A673 (cell line): ENCODE measurements at regions not wholly inside any gene's neighbourhood (a gene's known extent, or its start where the extent isn't known, plus 50 kb on each side); places are given as distances from the start of the nearest gene placed in this dataset.

Experiments
- BruUV-seq: library from RNA; stranded (reverse); fragments of 400-500 nt; replicated peaks from 2 replicates; lab custom pipeline; 2021; lab: Mats Ljungman, UMichigan
- CTCF ChIA-PET: fragments of 300-600 bp; sonication (Branson Sonifier 250); formaldehyde crosslinking; loops from one replicate; lab custom pipeline; 2022; ENCODE audit warnings: antibody characterized with exemption; lab: Charles Lee
- POLR2A ChIA-PET: fragments of 300-600 bp; sonication (Branson Sonifier 250); formaldehyde crosslinking; loops from one replicate; lab custom pipeline; 2022; ENCODE audit warnings: antibody characterized with exemption; ENCODE audit not compliant: low non-redundant PET; lab: Charles Lee
- DNase-seq: peaks from one replicate; pipeline ENCODE4 v3.0.0-alpha.2; 2015; ENCODE audit warnings: low spot score
- H3K27ac ChIP-seq: fragments of 200-600 bp; sonication (generic); 2 replicates; pipeline ENCODE4 v1.5.1; 2016; ENCODE audit warnings: mixed run types, low read depth, mild to moderate bottlenecking, mixed read lengths, antibody characterized with exemption, low read length; ENCODE audit not compliant: poor library complexity, severe bottlenecking
- H3K27me3 ChIP-seq: fragments of 200-600 bp; sonication (generic); replicated peaks from 2 replicates; pipeline ENCODE4 v1.6.1; 2017; ENCODE audit warnings: mixed run types, low read depth, mild to moderate bottlenecking, mixed read lengths, antibody characterized with exemption, low read length; ENCODE audit not compliant: insufficient read depth, poor library complexity
- H3K36me3 ChIP-seq: fragments of 200-600 bp; sonication (generic); 2 replicates; pipeline ENCODE4 v1.6.1; 2016; ENCODE audit warnings: mixed run types, mild to moderate bottlenecking, mixed read lengths, antibody characterized with exemption, low read length; ENCODE audit not compliant: insufficient read depth, poor library complexity, severe bottlenecking
- H3K4me1 ChIP-seq: fragments of 200-600 bp; sonication (generic); 2 replicates; pipeline ENCODE4 v1.6.1; 2017; ENCODE audit warnings: mixed run types, mild to moderate bottlenecking, mixed read lengths, antibody characterized with exemption, low read length; ENCODE audit not compliant: insufficient read depth, poor library complexity, severe bottlenecking
- H3K4me3 ChIP-seq: fragments of 200-600 bp; sonication (generic); 2 replicates; pipeline ENCODE4 v1.5.1; 2016; ENCODE audit warnings: low read depth, mixed run types, mild to moderate bottlenecking, mixed read lengths, low read length; ENCODE audit not compliant: poor library complexity, severe bottlenecking
- H3K9me3 ChIP-seq: fragments of 200-600 bp; sonication (generic); 2 replicates; pipeline ENCODE4 v1.6.1; 2016; ENCODE audit warnings: mixed run types, low read depth, mild to moderate bottlenecking, mixed read lengths, antibody characterized with exemption, low read length; ENCODE audit not compliant: poor library complexity, severe bottlenecking
- CTCF ChIP-seq: fragments of 300-800, 200-600 bp; sonication (generic); conservative IDR thresholded peaks from 2 replicates; pipeline ENCODE4 v1.5.1; 2017; ENCODE audit warnings: low read depth, mild to moderate bottlenecking, antibody characterized with exemption, low read length, moderate library complexity, mixed read lengths
- EZH2 ChIP-seq: fragments of 200-600 bp; sonication (generic); IDR thresholded peaks from 2 replicates; pipeline ENCODE4 v1.6.1; 2017; ENCODE audit warnings: borderline replicate concordance, low read depth, mild to moderate bottlenecking, mixed read lengths, antibody characterized with exemption, low read length; ENCODE audit not compliant: poor library complexity, severe bottlenecking
- intact Hi-C: fragments of 100-400 bp; cut with micrococcal nuclease; formaldehyde crosslinking; loops from one replicate; pipeline ENCODE4 v1.10.0; 2022; ENCODE audit not compliant: unreplicated experiment

- Histone ChIP-seq H3K9me3 (peaks cover 42% of the 10 kb centered on the region), H3K27ac (no peak overlapping the region), H3K4me1 (no peaks in the 10 kb centered on the region), H3K36me3 (no peaks in the 10 kb centered on the region), H3K4me3 (no peak overlapping the region), H3K27me3 (no peaks in the 10 kb centered on the region)
- no TSS peak for BruUV-seq
- ChIA-PET CTCF (no interaction called here), POLR2A (no interaction called here)
- intact Hi-C loops = no loop called here
- no peak for DNase-seq
- TF ChIP-seq EZH2 (no peak), CTCF (no peak)
Measured at GRCh38 chr15:23750179-23750578, 63.1 kb upstream of the NDN start.

GRCh38 chr15:23750776-23751175 is 63.7 kb upstream of the NDN start:
- intact Hi-C loops = no loop called here
- no peak for DNase-seq
- Histone ChIP-seq H3K36me3 (no peaks in the 10 kb centered on the region), H3K9me3 (peaks cover 42% of the 10 kb centered on the region), H3K4me1 (no peaks in the 10 kb centered on the region), H3K27me3 (no peaks in the 10 kb centered on the region), H3K27ac (no peak overlapping the region), H3K4me3 (no peak overlapping the region)
- POLR2A ChIA-PET = no interaction called here
- CTCF ChIA-PET = no interaction called here
- BruUV-seq = no TSS peak
- TF ChIP-seq EZH2 = no peak
- no peak for TF ChIP-seq CTCF

GRCh38 chr15:23753248-23753647 is 66.1 kb upstream of the NDN start:
- Histone ChIP-seq H3K4me3 (no peak overlapping the region), H3K9me3 (peaks cover 39% of the 10 kb centered on the region), H3K36me3 (no peaks in the 10 kb centered on the region), H3K27me3 (no peaks in the 10 kb centered on the region), H3K4me1 (no peaks in the 10 kb centered on the region), H3K27ac (no peak overlapping the region)
- no TSS peak for BruUV-seq
- no peak for DNase-seq
- no peak for TF ChIP-seq EZH2
- intact Hi-C loops = no loop called here
- CTCF ChIA-PET = no interaction called here
- POLR2A ChIA-PET = no interaction called here

GRCh38 chr15:23758891-23759290 is 71.8 kb upstream of the NDN start:
- Histone ChIP-seq H3K27me3 (no peaks in the 10 kb centered on the region), H3K4me1 (no peaks in the 10 kb centered on the region), H3K9me3 (peaks cover 38% of the 10 kb centered on the region), H3K27ac (no peak overlapping the region), H3K4me3 (no peak overlapping the region), H3K36me3 (no peaks in the 10 kb centered on the region)
- BruUV-seq = no TSS peak
- DNase-seq = no peak
- TF ChIP-seq EZH2 (no peak), CTCF (no peak)
- intact Hi-C loops = no loop called here
- CTCF ChIA-PET = no interaction called here
- POLR2A ChIA-PET = no interaction called here
